Neutrophil (primary cell): ENCODE measurements at regions not wholly inside any gene's neighbourhood (a gene's known extent, or its start where the extent isn't known, plus 50 kb on each side); places are given as distances from the start of the nearest gene placed in this dataset.

Experiments
- H3K27ac ChIP-seq: fragments of 200-600 bp; sonication (generic); 2 replicates; pipeline ENCODE4 v1.5.1; 2016; ENCODE audit warnings: mild to moderate bottlenecking, moderate library complexity
- H3K27me3 ChIP-seq: fragments of 200-600 bp; sonication (generic); 2 replicates; pipeline ENCODE4 v1.6.0; 2016; ENCODE audit warnings: mild to moderate bottlenecking
- H3K36me3 ChIP-seq: fragments of 200-600 bp; sonication (generic); 2 replicates; pipeline ENCODE4 v1.5.1; 2017
- H3K4me1 ChIP-seq, 2 experiments: fragments of 200-600 bp in 1 of 2; sonication (generic) in 1 of 2; 1 replicate in 1 of 2; 2 replicates in 1 of 2; pipeline versions ENCODE4 v1.5.1 to v1.6.1; 2013 to 2016; ENCODE audit warnings: low read depth in 1 of 2, low read length in 1 of 2, mild to moderate bottlenecking in 1 of 2, moderate library complexity in 1 of 2; ENCODE audit not compliant: control insufficient read depth in 1 of 2, insufficient read depth in 1 of 2
- H3K4me3 ChIP-seq, 2 experiments: fragments of 200-600 bp in 1 of 2; sonication (generic) in 1 of 2; 1 replicate in 1 of 2; 2 replicates in 1 of 2; pipeline ENCODE4 v1.5.1; 2013 to 2016; ENCODE audit warnings: low read depth in 1 of 2, low read length in 1 of 2, mild to moderate bottlenecking in 1 of 2, moderate library complexity in 1 of 2
- H3K9me3 ChIP-seq: fragments of 200-600 bp; sonication (generic); 2 replicates; pipeline ENCODE4 v1.5.1; 2016
- TF ChIP-seq, protein P1 (sequence below): fragments of 200-600 bp; sonication (generic); IDR thresholded peaks from 2 replicates; pipeline ENCODE4 v1.5.1; 2016; ENCODE audit warnings: antibody characterized with exemption

DNA sequence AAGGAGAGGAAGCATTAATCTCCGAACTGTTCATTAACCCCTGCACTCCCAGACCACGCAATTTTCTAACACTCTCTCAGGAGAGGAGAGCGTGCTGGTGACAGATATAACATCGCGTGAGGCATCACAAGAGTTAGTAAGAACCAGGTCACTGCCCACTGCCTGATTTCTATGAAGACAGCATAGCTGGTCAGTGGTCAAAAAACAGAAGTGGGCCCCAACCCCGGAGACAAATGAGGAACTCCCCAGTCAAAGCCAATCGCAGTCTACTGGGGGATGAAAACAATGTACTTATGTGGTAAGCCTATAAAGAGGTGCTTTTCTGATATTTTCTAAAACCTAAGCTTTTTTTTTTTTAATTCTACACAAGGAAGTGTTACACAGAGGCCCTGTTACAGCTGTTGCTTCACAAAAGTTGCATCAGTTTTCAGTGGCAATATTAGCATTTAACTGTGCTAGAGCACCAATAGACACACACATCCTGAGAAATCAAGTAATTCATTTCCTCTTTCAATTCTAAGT lies 231.8 kb upstream of the IRF2BP2 start:
- H3K27ac ChIP-seq, result peak overlapping the region; percentile 93
- no peaks in the 10 kb centered on the region for H3K36me3 ChIP-seq
- H3K27me3 ChIP-seq, result no peaks in the 10 kb centered on the region
- H3K4me1 ChIP-seq, result peaks cover 91 to 92% of the 10 kb centered on the region in 2 experiments
- H3K4me3 ChIP-seq, result peak overlapping the region in 1 of 2 experiments; percentile 35
- TF ChIP-seq, protein P1, sequence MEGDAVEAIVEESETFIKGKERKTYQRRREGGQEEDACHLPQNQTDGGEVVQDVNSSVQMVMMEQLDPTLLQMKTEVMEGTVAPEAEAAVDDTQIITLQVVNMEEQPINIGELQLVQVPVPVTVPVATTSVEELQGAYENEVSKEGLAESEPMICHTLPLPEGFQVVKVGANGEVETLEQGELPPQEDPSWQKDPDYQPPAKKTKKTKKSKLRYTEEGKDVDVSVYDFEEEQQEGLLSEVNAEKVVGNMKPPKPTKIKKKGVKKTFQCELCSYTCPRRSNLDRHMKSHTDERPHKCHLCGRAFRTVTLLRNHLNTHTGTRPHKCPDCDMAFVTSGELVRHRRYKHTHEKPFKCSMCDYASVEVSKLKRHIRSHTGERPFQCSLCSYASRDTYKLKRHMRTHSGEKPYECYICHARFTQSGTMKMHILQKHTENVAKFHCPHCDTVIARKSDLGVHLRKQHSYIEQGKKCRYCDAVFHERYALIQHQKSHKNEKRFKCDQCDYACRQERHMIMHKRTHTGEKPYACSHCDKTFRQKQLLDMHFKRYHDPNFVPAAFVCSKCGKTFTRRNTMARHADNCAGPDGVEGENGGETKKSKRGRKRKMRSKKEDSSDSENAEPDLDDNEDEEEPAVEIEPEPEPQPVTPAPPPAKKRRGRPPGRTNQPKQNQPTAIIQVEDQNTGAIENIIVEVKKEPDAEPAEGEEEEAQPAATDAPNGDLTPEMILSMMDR, result no peak
- H3K9me3 ChIP-seq, result no peaks in the 10 kb centered on the region

DNA sequence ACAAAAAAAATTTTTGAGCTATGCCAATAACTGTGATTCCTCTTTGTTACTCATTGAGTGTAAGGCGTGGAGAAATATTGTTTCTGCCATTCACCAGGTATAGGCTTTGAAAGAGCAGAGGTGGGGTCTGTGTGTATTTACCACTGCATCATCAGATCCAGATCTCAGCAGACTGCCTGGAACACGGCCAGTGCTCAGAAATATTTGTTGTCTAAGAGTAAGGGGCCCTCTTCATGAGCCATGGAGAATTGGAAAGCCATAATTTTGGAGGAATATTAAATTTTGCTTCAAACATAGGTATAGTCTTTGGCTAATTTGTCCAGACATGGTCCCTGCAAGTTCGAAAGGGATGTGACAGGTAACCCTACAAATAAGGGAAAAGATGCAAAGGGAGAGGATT lies 231.3 kb upstream of the IRF2BP2 start:
- TF ChIP-seq, protein P1, result no peak
- H3K27ac ChIP-seq, result peak overlapping the region; percentile 93
- peak overlapping the region in 1 of 2 experiments; percentile 35 for H3K4me3 ChIP-seq
- H3K27me3 ChIP-seq, result no peaks in the 10 kb centered on the region
- no peaks in the 10 kb centered on the region for H3K9me3 ChIP-seq
- no peaks in the 10 kb centered on the region for H3K36me3 ChIP-seq
- H3K4me1 ChIP-seq, result peaks cover 96 to 97% of the 10 kb centered on the region in 2 experiments

DNA sequence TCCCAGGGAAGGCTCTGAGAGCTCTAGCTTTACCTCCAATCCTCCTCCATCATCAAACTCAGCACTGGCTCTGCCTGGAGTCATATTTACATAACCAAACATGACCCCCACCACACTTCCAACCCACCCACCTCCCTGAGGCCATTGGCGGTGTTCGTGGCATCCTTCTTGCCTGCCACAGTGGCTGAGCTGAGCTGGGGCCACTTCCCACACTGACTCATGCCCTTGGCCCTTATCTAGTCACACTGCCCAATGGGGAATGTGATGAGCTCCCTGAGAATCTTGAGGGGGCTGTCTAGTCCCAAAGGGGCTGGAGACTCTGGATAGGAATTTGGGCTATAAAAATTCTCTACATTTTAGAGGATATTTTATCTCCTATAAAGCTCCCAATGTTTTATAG lies 230.9 kb upstream of the IRF2BP2 start:
- TF ChIP-seq, protein P1, result no peak

DNA sequence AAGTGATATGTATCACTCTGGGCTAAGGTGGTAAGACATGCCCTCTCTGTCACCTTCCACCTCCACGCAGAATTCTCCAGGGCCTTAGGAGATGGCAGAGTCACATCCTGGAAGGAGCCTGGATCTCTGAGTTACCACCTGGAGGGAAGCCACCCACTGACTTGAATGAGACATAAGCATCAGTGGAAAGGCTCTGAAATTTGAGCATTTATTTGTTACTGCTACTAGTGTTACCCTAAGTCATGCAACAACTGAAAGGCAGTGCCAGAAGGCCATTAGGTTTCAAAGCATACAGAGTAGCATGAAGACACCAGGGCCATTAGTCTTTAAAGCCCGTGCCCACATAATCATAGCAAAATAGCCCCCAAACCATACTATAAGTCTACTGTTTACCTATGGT lies 230.3 kb upstream of the IRF2BP2 start:
- peak overlapping the region; percentile 93 for H3K27ac ChIP-seq
- no peaks in the 10 kb centered on the region for H3K27me3 ChIP-seq
- H3K4me1 ChIP-seq, result peaks cover 91 to 94% of the 10 kb centered on the region in 2 experiments
- no peak overlapping the region for H3K4me3 ChIP-seq
- no peaks in the 10 kb centered on the region for H3K36me3 ChIP-seq
- no peaks in the 10 kb centered on the region for H3K9me3 ChIP-seq
- TF ChIP-seq, protein P1, result no peak

More for the DNA sequence above, 230.9 kb upstream of the IRF2BP2 start:
- Histone ChIP-seq H3K36me3 (no peaks in the 10 kb centered on the region), H3K4me1 (peaks cover 97 to 98% of the 10 kb centered on the region in 2 experiments), H3K27me3 (no peaks in the 10 kb centered on the region), H3K27ac (peak overlapping the region; percentile 93), H3K4me3 (no peak overlapping the region), H3K9me3 (no peaks in the 10 kb centered on the region)

DNA sequence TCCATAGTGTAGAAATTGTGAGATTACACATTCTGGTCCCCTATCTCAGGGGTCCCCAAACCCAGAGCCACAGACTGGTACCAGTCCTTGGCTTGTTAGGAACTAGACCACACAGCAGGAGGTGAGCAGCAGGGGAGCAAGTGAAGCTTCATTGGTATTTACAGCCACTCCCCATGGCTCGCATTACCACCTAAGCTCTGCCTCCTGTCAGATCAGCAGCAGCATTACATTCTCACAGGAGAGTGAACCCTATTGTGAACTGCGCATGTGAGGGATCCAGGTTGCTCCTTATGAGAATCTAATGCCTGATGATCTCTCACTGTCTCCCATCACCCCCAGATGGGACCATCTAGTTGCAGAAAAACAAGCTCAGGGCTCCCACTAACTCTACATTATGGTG lies 229.7 kb upstream of the IRF2BP2 start:
- Histone ChIP-seq H3K36me3 (no peaks in the 10 kb centered on the region), H3K9me3 (no peaks in the 10 kb centered on the region)
- TF ChIP-seq, protein P1, result no peak

More for the DNA sequence above, 229.7 kb upstream of the IRF2BP2 start:
- Histone ChIP-seq H3K4me1 (peaks cover 85 to 88% of the 10 kb centered on the region in 2 experiments), H3K4me3 (no peak overlapping the region), H3K27ac (peak overlapping the region; percentile 93), H3K27me3 (no peaks in the 10 kb centered on the region)
